KBM-7 (cell line): ENCODE measurements at regions not wholly inside any gene's neighbourhood (a gene's known extent, or its start where the extent isn't known, plus 50 kb on each side); places are given as distances from the start of the nearest gene placed in this dataset.

Experiments used
- DNase-seq: peaks from one replicate; pipeline ENCODE4 v3.0.0-alpha.2; 2015
- in situ Hi-C: fragments of 300-500 bp; cut with MboI; formaldehyde crosslinking; loops from 2 replicates; pipeline ENCODE4 v1.14.3; 2020; ENCODE audit warnings: low sequenced_read_pairs, low pct_unique_long_range_greater_than_20kb, mixed read lengths

DNA sequence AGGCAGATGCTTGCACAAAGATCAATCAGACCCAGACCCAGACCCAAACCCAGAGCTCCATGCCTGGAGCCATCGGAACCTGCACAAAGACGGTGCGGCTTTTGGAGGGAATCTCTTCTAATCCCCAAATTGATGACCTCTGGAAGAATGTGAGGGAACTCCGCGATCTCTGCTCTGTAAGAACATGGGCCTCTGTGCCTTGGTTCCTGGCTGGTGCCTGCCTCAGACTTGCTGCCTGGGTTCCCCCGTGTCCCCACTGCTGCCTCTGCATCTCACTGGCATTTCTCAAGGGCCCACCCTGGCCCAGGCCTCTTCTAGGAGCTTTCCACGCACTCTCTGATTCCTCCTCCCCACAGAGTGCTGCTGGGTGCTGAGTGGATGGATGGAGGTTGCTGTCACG is 1044.4 kb downstream of the TBC1D22A start:
- DNase-seq: no peak
- in situ Hi-C loops: no loop called here

DNA sequence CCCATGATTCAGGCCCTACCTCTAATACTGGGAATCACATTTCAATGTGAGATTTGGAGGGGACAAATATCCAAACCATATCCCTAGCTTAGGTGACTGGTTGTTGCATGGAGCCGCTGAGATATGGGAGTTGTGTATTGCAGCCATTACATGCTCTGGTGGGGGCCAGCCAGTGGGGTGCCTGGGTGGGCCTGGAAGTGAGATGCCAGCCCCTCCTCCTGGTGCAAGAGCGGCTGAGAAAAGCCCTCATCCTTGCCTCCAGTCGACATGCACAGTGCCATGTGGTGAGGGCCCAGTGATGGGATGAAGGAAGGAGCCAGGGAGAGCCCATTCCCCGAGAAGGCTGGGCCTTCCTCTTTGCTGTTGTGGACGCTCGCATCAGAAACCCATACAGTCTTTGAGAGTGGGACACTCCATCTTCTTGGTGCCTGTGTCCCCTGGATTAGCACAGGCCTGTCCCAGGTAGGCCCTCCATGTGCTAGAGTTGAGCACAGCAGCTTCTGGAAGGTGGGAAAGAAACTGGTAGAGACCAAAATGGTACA is 1043.0 kb downstream of the TBC1D22A start:
- in situ Hi-C loops: no loop called here
- DNase-seq: no peak

- in situ Hi-C loops: no loop called here
These were observed 1041.8 kb downstream of the TBC1D22A start for GRCh38 chr22:47804281-47804680.

DNA sequence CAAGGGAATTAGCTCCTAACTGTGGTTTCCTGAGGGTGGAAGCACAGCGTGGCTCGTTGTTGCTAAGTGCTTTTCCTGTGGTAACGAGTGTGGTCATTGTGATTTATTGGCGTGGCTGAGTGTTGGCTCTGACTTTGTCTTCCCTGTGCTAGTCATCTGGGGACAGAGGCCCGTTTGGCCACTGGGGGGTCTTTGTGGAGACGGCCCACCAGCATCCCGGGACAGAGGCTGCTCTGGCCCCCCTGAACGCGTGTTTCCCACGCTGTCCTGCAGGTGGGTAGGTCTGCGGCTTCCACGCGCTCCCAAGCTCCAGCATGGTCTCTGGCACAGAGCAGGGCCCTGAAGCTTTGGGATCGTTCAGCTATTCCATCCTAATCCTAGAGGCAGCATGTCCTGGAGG is 1040.0 kb downstream of the TBC1D22A start:
- no peak for DNase-seq
- in situ Hi-C loops: no loop called here

More at GRCh38 chr22:47804281-47804680, 1041.8 kb downstream of the TBC1D22A start:
- DNase-seq: no peak

DNA sequence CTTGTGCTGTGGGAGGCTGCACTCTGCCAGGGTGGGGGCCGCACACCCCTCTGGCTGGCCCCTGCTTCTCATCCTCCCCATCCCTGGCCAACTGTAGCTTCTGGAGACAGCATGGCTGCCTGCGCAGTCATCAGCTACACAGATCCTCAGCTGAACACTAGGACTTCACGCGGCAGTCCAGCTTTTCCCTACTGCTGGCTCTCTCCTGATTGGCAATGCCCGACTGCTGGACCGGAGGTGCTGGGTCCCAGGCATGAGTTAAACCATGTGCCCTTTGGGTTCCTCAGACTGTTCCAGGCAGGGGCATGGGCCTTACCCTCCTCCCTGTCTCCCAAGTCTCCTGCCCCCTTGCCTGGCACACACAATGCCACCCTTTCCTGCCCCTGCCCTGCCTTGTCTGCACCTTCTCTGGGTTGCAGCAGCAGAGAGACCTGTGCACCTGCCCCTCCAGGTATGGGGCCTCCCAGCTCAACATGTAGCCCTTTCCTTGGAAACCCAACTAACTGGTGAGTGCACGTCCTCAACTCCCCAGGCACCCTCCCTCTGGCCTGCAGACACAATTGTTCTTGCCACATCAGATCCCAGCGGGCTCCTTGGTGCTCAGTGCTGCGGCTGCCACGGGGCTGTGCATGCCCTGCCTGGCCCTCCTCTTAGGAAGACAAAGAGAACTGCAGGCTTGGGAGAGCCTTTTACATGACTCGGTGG is 1039.2 kb downstream of the TBC1D22A start:
- DNase-seq: no peak
- in situ Hi-C loops: no loop called here

DNA sequence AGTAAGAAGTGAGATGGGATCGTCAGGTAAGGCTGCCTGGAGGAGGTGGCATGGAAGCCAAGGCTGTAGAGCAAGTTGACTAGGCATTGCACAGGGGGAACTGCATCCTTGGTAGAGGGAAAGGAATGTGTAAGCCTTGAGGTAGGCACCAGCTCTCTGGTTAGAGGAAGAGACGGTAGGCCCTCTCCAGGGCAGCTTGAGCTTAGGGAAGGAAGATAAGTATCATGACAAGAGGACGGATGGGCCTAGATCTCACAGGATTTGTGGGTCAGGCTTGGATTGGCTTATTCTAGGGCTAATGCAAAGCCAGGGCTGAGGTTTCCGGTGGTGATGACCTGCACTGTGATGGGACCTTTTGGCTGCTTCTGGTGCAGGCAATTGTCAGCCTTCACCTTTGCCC is 1035.8 kb downstream of the TBC1D22A start:
- no peak for DNase-seq
- in situ Hi-C loops: no loop called here

- in situ Hi-C loops: no loop called here
These were observed 1035.0 kb downstream of the TBC1D22A start for GRCh38 chr22:47797342-47797945.

DNA sequence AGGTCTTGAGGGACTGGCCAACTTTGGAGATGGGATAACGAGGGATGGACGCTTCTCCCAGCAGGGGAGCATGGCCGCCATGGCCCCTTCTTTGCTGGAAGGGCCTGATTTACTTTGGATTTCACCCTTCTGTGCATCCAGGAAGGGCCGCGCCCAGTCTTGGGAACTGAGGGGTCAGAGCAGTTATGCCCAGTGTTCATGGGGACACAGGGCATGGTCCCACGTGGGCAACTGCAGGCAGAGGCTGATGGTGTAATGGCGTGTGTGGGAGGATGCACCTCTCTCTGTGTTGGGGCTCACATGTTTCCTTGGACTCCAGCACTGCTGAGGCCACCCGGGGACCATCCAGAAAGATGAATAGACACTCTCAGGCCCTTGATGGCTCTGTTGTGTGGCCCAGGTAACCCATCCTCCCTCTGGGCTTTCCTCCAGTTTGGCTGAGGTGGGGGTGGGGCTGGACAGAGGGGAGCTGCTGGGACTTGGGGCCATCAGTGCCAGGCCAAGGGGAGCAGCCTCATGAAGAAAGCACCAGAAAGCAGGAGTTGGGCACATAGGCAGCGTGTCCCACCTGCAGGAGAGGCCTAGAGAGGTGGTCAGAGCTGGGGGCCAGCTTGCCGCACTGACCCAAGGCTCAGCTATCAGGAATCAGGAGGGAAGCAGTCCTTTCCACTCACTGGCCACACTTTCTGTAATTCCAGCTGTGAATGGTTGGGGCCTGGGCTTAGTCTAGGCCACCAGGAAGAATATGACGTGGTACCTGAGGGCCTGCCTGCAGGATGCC is 1033.9 kb downstream of the TBC1D22A start:
- in situ Hi-C loops: no loop called here
- no peak for DNase-seq

More at GRCh38 chr22:47797342-47797945, 1035.0 kb downstream of the TBC1D22A start:
- no peak for DNase-seq

DNA sequence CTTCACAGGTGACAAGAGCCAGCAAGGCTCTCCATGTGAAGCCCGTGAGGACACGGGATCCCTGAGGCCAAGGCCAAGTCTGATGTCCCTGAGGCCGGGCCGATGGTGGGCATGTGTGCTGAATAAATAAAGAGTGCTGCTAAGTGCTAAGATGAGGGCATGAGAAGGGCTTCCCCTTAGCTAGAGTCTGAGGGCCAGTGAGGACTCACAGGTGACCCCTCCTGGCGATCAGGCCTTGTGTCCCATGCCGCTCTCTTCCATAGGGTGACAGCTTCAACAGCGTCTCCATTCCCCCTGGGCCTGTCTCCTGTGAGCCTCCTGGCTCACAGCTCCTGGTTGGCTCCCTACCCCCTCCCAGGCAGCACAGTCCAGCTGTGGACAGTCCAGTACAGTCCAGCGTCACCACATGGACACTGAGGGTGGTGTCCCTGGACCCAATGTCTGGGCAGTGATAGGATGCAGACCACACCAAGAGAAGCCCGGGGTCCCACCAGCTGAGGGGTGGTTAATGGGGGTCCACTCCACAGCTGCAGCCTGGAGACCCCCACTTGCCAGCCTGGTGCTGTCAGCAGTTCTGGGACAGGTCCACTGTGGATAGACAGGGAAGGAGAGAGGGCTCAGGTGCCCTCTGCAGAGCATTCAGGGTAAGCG is 1033.2 kb downstream of the TBC1D22A start:
- DNase-seq: no peak
- in situ Hi-C loops: no loop called here

GRCh38 chr22:47794851-47795250 is 1032.4 kb downstream of the TBC1D22A start:
- in situ Hi-C loops: no loop called here
- DNase-seq: no peak

DNA sequence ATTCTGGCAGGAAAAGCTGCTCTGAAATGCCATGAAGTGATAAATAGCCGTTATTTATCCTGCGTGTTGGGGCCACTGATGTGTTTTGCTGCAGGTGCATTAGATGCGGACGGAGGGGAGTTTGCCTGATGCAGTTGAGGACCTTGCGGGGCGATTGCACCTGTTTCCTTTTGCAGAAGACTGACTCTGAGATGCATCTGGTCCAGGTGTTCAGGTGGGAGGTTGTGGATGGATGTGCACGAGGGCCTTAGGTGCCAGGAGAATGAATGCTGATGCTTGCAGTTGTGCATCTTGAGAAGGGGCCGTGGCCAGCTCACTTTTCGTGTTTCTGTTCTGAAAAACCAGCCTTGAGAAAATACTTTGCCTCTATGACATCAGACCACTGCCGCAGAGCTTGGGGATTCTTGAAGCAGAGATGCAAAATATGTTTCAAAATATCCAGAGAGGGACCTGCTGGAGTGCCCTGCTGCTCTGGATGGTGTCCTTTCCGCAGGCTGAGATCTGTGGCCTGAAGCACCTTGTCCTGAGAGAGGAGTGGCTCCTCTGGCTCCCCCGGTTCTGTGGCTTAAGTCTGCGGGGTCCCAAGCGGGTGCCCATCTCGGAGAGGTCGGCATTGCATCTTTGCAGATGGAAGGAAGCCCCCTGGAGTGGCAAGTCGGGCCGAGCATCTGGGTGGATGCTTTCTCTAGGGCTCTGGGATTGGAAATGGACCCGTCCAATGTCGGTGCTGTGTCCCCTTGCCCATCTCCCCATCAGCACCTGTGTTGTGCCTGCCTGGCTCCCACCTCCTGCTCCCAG is 1031.1 kb downstream of the TBC1D22A start:
- in situ Hi-C loops: no loop called here
- DNase-seq: no peak

DNA sequence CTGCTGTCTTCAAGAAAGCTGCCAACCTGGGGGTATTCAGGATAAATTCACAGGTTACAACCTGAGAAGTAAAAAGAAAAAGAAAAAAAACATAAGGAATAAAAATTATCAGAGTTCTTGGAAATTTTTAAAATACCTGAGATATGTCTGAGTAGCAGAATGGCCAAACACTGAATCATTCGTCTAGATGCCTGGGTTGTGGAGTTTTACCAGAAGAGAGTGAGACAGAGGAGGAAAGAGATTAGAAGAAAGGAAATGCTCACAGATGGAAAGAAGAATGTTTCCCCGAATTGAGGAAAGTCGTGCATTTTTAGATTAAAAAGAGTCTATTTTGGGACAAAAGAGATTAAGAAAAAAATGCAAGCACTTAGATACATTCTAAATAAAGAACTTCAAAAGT is 1026.7 kb downstream of the TBC1D22A start:
- no peak for DNase-seq
- in situ Hi-C loops: no loop called here

GRCh38 chr22:47788461-47788860 is 1026.0 kb downstream of the TBC1D22A start:
- in situ Hi-C loops: no loop called here
- DNase-seq: no peak

DNA sequence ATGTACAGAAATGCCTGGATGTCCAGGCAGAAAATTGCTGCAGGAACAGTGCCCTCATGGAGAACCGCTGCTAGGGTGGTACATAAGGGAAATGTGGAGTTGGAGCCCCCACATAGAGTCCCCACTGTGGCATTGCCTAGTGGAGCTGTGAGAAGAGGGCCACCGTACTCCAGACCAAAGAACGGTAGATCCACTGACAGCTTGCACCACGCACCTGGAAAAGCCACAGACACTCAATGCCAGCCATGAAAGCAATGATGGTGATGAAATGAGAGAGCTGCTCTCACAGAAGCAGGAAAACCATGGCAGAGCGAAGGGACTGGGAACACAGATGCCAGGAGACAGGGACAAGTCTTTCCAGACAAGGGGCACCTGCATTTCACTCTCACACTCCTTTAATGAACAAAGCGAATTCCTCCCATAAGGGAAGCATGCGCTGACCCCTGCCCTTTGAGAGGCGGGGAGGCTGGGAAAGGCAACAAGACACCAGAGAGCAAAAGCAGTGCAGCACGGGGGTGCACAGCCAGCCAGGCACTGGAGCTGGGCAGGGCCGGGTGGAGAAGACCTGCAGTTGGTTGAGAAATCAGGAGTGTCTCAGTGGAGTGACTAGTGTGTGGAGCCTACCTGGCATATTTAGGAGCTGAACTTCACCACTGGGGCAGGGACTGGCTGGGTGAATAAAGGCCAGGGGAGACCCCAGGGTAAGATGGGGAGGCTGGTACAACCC is 1025.2 kb downstream of the TBC1D22A start:
- in situ Hi-C loops: no loop called here
- DNase-seq: no peak

DNA sequence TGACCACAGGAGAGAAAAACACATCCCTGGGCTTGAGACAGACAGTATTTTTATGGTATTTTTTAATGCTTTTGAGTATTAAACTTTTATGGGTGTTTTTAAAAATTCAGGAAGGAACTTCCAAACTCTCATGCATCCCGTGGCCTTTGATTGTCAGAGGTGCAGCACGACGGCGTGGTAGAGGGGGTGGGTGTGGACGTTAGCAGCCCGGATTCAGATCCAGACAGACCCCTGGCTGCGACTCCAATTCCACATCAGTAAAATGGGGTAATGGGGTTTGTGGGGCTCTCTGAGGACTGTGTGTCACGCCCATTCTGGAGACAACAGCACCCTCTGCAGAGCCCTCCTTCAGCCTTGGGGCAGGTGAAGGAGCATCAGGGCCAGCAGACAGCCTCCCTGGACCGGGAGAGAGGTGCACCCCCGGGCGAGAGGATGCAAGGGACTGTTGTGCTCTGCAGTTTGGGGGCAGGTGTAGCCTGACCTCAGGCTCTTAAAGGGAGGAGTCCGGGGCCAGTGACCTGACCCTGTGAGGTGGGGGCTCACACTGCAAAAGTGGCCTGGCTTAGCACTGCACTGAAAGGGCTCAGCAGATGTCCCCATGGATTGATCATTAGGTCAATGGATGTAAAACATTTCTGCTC is 1024.3 kb downstream of the TBC1D22A start:
- in situ Hi-C loops: no loop called here
- no peak for DNase-seq

GRCh38 chr22:47784991-47785390 is 1022.5 kb downstream of the TBC1D22A start:
- in situ Hi-C loops: no loop called here
- DNase-seq: no peak

GRCh38 chr22:47784367-47784983 is 1022.0 kb downstream of the TBC1D22A start:
- no peak for DNase-seq
- in situ Hi-C loops: no loop called here
